Hematopoietic multipotent progenitor cell treated with erythropoietin and hydrocortisone succinate and interleukin-3 and kit ligand, for 4 days (in vitro differentiated cells): ENCODE measurements at regions not wholly inside any gene's neighbourhood (a gene's known extent, or its start where the extent isn't known, plus 50 kb on each side); places are given as distances from the start of the nearest gene placed in this dataset.
"Not testable (repeated sequence)": the region's sequence is repeated elsewhere in the genome, so short reads cannot be mapped to it uniquely, and the experiment has no call there.

ENCODE experiments used
- DNase-seq: peaks from one replicate; pipeline ENCODE4 v3.0.0-alpha.2; 2015

- DNase-seq: no peak
Measured at GRCh38 chrX:40853004-40853815, 117.9 kb upstream of the MED14 start.

DNA sequence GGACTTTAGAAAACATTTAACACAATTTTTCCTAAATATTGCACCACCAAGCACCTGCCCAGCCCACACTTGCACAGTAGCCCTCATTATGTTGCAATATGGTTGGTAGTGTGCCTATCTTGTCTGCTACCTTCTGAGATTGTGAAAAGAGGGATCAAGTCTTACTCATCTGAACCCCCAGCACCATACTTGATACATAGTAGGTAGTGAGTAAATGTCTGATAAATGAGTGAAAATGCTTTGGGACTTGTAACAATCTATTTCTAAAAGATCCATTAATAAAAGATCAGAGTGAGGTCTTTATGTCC, 118.4 kb upstream of the MED14 start:
- no peak for DNase-seq

- DNase-seq: no peak
Measured at GRCh38 chrX:40854242-40854641, 118.9 kb upstream of the MED14 start.

DNA sequence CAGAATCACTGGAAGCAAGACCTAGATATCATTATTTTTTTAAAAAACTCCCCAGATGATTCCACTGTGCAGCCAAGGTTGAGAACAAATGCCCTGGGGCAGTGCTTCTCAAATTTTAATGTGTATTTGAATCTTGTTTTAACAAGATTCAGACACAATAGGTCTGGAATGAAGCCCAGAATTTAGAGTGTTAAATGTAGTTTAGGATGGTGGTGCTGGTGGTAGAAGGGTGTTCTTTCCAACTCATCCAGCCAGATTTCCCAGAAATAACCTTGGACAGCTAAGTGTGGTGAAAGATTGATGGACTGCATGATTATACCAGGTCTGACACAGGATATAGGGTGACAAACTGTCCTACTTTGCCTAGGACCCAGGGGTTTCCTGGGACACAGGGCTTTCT, 120.1 kb upstream of the MED14 start:
- no peak for DNase-seq

DNA sequence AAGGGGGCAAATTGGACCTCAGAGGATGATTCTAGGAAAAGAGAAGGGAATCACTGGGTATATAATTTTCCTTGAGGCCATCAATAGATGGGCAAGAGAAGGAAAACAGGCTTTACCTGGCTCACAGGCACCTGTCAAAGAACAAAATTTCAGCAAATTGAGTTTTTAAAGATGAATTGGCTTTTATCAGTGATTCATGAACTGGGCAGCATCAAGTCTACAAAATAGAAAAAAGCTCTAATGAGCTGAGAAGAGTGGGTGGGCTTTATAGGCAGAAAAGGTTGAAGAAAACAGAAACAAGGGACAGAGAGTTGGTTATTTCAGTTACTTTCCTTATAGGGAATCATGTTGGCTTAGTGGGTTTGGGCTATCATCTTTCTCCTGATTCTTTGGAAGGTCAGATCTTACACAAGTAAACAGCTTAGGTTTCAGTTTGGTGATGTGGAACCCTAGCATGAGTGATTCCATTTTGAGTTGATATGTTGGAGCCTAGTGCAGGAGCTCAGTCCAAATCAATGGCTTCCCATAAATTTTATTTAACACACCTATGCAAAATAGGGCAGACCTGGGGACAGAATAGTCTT, 120.7 kb upstream of the MED14 start:
- DNase-seq: no peak

GRCh38 chrX:40861952-40862554, 126.7 kb upstream of the MED14 start:
- DNase-seq: not testable (repeated sequence)

DNA sequence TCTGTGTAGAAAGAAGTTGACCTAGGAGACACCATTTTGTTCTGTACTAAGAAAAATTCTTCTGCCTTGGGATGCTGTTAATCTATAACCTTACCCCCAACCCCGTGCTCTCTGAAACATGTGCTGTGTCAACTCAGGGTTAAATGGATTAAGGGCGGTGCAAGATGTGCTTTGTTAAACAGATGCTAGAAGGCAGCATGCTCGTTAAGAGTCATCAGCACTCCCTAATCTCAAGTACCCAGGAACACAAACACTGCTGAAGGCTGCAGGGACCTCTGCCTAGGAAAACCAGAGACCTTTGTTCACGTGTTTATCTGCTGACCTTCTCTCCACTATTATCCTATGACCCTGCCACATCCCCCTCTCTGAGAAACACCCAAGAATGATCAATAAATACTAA, 127.9 kb upstream of the MED14 start:
- not testable (repeated sequence) for DNase-seq

DNA sequence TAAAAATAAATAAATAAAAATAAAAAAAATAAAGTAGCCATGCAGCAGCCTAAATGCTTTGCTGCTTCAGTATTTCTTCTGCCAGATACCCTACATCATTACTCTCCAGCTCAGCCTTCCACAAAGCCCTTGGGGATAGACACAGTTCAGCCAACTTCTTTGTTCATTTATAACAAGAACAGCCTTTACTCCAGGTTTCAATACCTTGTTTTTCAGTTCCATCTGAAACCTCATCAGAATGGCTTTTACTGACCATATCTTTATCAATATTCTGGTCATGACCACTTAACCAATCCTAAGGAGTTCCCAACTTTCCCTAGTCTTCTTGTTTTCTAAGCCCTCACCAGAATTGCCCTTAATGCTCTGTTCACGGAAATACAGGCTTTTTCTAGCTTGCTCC, 128.3 kb upstream of the MED14 start:
- no peak for DNase-seq

- no peak for DNase-seq
Measured at GRCh38 chrX:40864972-40865371, 129.6 kb upstream of the MED14 start.

DNA sequence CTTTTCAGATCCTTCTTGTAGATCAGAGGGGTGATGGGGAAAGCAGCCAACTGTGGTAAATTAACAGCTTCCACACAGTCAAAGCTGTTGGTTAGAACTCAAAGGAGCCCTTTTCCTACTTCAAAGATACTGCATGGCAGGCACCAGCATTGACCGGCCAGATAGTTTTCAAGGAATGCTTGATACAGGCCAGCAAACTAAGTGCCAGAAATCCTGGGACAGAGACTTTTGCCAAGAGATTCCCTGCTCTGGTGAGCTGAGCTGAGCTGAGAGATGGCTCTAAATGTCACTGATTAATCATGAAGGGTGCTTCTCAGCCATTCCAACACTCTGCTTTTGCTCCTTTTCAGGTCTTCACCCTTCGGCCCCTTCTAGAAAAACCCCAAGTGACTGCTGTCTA, 131.6 kb upstream of the MED14 start:
- DNase-seq: no peak

- DNase-seq: no peak
Measured at GRCh38 chrX:40867352-40867751, 132.0 kb upstream of the MED14 start.

DNA sequence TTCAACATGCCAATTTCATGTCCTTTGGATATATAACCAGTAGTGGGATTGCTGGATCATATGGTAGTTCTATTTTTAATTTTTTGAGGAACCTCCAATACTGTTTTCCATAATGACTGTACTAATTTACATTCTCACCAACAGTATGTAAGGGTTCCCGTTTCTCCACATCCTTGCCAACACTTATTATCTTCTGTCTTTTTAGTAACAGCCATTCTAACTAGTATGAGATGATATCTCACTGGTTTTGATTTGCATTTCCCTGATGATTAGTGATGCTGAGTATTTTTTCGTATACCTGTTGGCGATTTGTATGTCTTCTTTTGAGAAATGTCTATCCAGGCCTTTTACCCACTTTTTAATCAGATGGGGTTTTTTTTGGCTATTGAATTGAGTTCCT, 133.5 kb upstream of the MED14 start:
- no peak for DNase-seq

GRCh38 chrX:40870982-40871381, 135.6 kb upstream of the MED14 start:
- DNase-seq: not testable (repeated sequence)

GRCh38 chrX:40871385-40872082, 136.2 kb upstream of the MED14 start:
- DNase-seq: no peak

GRCh38 chrX:40872351-40872750, 137.0 kb upstream of the MED14 start:
- DNase-seq: no peak

- DNase-seq: no peak
Measured at GRCh38 chrX:40875476-40875875, 140.1 kb upstream of the MED14 start.

DNA sequence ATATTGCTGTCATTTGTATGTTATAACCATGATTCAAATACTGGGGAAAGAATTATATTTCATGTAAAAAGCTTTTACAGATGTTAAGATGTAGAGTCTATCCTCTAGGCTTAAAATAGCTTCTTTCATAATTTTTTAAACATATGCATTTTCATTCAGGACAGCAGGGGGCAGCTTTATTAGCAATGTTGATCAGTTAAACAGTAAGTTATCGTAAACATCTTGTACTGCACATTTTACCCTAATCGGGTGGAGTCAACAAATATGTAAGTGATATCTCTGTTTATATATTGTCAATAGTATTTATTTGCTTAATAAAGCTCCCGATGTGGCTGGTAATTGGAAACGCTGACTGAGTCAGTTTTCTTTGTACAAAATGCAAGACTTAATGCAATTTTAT, 142.5 kb upstream of the MED14 start:
- DNase-seq: peak; percentile 51

GRCh38 chrX:40878766-40879165, 143.4 kb upstream of the MED14 start:
- no peak for DNase-seq

GRCh38 chrX:40879172-40879571, 143.8 kb upstream of the MED14 start:
- not testable (repeated sequence) for DNase-seq

DNA sequence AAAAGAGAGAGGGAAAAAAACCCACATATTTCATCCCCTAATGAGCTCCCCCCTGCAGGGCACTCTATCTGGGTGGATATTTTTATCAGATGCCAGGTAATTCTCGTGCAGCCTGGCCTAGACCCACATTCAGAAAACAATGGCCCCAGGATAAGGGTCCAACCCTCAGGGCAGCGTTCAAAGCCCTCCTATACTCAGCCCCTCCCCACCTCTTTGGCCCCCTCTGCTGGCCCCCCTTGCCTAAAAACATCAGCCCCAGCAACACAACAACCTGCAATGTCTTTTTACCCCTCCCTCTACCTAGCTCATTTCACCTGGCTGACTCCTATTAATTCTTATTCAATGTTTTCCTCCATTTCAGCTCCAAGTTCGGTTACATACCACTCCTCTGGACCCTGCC, 145.4 kb upstream of the MED14 start:
- no peak for DNase-seq

DNA sequence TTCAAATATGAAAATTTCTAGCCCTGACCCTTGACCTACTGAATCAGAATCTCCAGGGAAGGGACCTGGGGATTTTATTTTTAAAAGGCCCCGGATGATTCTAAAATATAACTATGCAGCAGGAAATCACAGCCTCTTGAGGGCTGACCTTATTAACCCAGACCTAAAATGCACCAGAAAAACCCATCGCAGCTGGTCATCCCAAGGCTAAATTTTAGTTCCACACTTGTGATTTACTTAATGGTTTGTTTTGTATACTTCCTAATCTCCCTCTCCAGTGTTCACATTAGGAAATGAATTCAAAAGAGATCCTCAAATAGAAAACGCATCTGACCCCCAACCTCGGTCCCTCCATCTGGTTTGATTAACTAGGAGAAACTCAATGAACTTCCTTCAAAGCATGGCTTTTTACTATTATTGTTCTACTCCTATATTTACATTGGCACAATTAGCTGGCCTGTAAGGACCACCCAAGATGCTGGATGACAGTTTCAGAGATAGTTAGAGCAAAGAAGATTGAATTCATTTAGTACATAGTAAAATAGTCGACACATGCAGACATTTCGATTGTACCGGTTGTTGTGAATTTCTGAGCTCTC, 147.8 kb upstream of the MED14 start:
- DNase-seq: no peak

- no peak for DNase-seq
Measured at GRCh38 chrX:40885989-40886388, 150.6 kb upstream of the MED14 start.

- DNase-seq: no peak
Measured at GRCh38 chrX:40887476-40887875, 152.1 kb upstream of the MED14 start.

DNA sequence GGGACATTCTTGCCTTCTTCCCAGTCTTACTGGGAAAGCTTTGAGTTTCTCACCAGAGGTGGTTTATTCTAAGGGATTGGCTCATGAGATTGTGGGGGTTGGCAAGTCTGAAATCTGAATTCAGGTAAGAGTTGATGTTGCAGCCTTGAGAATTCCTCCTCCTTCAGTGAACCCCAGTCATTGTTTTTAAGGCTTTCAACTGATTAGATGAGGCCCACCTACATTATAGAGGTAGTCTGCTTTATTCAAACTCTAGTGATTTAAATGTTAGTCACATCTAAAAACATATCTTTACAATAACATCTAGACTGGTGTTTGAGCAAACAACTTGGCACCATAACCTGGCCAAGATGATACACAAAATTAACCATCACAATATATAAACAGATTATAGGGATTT, 156.5 kb upstream of the MED14 start:
- DNase-seq: no peak
